GM19239 (cell line): ENCODE measurements at regions not wholly inside any gene's neighbourhood (a gene's known extent, or its start where the extent isn't known, plus 50 kb on each side); places are given as distances from the start of the nearest gene placed in this dataset.
"Not testable (repeated sequence)": the region's sequence is repeated elsewhere in the genome, so short reads cannot be mapped to it uniquely, and the experiment has no call there.

Source experiments
- DNase-seq: peaks from one replicate; pipeline ENCODE4 v3.0.0; 2011; ENCODE audit warnings: low spot score; ENCODE audit not compliant: insufficient read length
- FAIRE-seq: peaks from 2 replicates; lab custom pipeline; 2011; peaks lifted over from hg19 to GRCh38; lab: Jason Lieb, UNC

DNA sequence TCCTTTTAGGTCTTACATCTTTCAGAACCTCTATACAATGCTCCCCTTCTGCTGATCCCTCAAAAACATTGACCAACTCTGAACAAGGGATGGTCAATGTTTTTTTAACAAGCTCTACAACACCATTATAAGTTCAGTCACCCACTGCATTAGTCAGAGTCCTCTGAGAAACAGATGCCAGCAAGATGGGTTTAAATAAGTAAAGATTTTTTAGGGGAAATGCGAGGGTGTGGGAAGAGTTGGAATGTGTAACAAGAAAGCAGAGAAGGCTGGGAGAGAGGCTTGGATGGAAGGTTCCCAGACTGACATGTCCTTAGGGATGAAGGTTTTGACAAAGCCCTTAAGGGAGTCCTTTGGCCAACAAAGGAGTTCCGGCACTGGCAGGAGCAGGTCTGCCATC is 478.3 kb downstream of the FRK start:
- no peak for DNase-seq
- FAIRE-seq: no peak

DNA sequence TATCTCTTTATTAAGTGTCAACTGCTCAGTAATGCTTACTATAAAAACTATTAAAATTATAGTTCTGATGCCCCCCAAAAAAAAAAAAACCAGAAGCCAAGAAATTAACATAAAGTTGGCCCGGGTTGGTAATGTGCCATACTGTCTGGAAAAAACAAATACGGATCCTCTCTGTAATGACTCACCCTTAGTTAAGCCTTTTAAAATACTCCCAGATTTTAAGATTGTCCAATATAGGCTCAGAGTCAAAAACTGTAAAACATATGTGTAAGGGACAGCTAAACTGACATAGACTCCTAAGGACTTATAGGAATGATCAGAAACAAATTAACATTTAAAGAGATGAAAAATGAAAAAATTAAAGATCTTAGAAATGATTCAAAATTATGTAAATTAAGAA is 481.1 kb downstream of the FRK start:
- DNase-seq, FAIRE-seq: not testable (repeated sequence)

DNA sequence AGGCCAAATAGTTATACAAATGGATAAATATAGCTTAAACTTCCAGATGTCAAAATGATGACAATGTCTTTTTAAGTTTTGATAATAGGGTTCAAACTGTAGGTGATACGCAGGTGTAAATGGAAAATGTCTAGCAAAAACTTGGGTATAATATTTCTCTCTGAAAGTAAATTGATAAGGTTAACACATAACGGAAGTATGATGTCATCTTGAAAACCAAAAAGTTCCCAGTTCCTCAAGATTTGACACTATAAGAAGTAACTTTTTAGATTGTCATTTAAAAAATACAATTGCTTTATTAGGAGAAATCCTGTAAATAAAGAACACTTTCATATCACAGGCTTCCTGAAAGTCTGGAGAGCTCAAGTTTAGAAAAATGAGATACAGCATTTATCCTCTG is 483.4 kb downstream of the FRK start:
- DNase-seq: no peak

DNA sequence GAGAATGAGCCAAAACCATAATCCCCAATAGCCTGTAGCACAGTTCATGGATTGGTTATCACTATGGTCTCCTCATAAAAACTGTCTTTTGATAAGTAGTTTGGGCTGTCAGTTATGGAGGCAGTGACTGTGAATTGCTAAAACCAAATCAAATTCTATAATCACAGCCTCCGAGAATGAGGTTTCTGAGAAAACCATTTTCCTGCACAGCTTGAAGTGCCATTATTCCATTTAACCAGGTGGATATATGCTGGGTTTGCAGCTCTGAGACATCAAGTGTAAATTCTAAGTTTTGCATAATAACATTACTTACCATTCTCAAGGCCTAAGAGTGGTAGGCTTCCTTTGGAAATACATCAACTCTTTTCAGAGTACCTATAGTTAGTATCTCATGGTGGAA is 485.4 kb downstream of the FRK start:
- FAIRE-seq (no peak), DNase-seq (no peak)

More for the DNA sequence above, 483.4 kb downstream of the FRK start:
- FAIRE-seq: no peak

DNA sequence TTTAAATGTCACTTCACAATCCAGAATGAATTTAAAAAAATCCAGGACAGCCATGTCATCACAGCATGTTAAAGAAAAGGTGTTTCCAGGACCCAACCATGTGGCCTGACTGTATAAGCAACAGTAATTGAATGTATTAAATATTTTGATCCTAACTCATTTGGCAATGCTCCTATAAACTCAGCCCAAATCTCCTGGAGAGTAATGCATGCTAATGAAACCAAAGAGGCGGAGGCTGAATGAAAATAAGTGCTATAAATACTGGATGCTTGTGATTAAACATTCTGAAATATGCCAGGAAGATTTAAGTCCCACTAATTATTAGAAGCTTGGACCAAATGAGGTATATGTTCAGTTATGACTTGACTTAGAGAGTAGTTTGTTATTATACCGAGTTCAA is 486.8 kb downstream of the FRK start:
- DNase-seq (no peak), FAIRE-seq (no peak)

DNA sequence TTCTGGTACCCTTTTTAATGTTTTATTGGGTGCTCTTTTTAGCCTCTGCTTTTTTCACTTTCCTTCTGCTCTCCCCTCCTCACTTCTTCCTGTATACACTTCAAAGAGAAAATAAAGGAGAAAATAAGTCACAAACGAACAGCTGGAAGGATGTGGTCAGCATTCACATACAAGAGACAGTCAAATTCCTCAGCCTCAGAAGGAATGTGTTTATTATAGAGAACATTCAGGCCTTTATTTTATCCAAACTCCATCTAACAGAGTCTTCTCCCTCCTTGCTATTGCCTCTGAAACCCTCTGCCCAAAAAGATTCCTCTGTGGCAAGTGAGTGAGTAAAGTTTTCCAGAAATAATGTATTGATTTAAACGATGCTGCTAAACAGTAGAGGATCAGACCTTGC is 490.4 kb downstream of the FRK start:
- FAIRE-seq (no peak), DNase-seq (no peak)

DNA sequence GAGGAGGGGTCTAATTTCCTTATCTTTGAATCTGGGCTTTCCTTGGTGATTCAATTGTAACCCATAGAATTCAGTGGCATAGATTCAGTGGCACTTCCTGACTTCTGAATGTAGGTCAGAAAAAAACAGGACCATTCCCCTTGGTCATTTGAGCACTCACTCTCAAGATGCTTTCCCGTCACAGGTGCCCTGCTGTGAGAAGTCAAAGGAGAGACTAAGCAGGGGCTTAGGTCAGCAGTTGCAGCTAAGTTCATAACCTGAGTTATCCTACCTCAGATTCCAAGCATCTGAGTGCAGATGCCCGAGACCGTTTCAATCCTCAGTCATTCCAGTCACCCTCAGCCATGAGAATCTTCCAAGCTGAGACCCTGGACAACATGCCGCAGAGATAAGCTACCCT is 506.6 kb downstream of the FRK start:
- no peak for DNase-seq
- no peak for FAIRE-seq

DNA sequence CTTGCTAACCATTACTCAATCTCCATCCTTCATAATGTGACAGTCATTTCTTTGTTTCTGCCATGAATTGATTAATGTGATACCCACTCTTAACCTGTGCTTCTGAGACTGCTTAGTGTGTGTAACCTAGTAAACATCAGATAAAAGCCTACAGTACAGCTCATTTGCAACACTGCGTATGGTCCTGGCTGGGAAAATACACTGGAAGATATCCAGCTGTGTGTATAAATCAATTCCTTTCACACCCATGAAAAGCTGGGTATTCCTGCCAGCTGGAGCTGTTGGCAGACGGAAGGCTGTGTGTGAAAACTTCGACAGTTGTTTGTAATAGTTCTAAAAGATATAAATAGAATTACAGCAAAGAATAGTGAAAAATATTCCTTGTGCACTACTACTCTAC is 509.2 kb downstream of the FRK start:
- DNase-seq (no peak), FAIRE-seq (no peak)

DNA sequence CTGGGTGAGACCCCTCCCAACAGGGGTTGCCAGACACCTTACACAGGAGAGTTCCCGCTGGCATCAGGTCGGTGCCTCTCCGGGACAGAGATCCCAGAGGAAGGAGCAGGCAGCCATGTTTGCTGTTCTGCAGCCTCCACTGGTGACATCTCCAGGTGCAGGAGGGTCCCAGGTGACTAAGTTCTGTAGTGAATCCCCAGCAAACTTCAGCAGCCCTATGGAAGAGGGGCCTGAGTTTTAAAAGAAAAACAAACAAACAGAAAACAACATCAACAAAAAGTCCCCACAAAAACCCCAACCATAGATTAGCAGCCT is 515.1 kb downstream of the FRK start:
- FAIRE-seq: no peak
- no peak for DNase-seq

DNA sequence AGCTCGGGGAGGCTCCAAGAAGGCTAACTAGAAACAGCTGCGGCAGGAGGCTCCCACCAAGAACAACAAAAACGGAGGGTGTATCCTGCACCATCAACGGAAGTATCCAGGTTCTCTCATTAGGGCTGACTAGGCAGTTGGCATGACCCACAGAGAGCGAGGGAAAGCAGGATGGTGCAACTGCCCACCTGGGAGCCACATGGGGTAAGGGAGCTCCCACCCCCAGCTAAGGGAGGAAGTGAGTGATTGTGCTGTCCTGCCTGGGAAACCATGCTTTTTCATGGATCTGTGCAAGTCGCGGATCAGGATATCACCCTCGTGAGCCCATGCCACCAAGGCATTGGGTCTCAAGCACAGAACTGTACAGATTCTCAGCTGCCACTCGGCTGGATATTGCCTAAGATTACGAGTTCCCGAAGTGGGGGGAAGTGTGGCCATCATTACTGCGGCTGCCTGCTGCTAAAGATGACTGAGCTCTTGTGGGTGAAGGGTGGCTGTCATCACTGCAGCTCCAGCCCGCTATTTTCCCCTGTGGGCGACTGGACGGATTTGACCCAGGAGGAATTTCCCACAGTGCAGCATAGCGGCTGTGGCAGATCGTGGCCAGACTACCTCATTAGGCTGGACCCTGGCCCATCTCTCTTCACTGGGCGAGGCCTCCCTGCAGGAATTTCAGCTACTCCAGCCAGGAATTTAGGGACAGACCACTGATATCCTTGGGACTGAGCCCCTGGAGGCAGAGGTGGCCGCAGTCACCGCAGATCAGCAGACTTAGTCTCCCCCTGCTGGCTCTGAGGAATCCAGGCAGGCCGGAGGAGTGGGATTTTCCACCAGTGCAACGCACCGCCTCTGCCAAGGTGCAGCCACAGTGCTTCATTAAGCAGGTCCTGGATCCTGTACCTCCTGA is 515.7 kb downstream of the FRK start:
- FAIRE-seq (no peak), DNase-seq (no peak)

DNA sequence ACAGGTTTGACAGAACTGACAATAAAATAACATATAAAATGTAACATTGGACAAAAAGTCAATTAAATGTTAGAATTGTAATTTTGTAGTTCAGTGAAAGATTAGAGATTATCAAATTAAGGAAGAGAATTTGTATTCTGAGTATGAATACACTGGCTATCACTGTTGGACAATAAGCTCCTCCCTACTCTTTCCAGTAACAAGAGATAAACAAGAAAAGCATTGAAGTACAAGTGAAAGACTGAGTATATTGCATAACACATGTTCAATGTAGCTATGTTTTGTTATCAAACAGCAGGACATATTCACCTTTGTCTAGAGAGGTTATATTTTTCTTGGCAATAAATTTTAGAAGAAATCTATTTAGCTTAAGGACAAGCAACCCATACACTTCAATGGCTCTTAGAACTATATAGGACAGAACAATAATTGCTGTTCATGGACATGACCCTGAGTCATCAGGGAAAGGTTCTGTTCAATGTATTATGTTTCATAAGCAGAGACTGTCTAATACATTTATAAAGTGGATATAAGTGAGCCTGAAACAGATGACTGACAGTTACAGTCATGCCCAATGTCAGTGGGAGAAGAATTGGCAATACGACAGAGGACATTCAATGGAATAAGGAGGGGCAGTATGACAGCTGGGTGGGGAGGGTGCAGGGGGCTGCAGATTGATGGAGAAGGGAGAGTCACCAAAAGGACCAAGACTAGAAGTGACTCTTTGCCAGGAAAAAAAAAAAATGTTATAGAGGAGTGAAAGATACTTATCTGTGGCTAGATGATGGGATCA is 520.4 kb downstream of the FRK start:
- no peak for FAIRE-seq
- no peak for DNase-seq

DNA sequence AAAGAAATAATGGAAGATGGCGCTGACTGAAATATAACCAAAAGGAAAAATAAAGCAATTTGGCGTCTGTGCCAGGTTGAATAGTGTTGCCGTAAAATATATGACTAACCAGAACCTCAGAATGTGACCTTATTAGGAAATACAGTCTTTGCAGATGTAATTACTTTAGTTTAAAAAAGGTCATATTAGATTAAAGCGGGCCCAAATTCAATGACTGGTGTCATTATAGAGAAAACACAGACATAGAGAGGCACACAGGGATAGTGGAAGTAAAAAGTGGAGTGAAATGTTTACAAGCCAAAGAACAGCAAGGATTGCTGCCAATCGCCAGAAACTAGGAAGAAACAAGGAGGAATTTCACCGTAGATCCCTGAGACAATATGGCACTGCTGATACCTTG is 521.2 kb downstream of the FRK start:
- DNase-seq (no peak), FAIRE-seq (no peak)

DNA sequence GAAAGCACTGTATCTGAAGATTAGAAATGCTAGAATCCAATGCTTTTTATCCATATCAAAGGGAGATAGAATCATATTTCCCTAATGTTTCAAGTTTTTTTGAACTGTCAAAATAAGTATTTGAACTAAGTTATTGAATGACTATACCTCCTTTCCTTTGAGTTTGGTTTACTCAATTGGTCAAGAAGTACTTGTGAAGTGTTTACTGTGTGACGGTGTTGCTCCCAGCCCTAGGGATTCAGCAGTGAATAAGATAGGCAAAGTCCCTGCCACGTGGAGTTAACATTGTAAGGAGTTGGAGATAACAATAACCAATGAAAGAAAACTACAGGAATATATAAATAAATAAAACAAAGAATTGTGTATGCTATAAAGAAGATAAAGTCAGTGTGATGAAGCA is 535.9 kb downstream of the FRK start:
- DNase-seq (no peak), FAIRE-seq (no peak)

DNA sequence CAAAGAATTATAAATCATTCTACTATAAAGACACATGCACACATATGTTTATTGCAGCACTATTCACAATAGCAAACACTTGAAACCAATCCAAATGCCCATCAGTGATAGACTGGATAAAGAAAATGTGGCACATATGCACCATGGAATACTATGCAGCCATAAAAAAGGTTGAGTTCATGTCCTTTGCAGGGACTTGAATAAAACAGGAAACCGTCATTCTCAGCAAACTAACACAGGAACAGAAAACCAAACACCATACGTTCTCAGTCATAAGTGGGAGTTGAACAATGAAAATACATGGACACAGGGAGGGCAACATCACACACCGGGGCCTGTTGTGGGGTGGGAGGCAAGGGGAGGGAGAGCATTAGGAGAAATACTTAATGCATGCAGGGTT is 538.9 kb downstream of the FRK start:
- DNase-seq, FAIRE-seq: not testable (repeated sequence)

DNA sequence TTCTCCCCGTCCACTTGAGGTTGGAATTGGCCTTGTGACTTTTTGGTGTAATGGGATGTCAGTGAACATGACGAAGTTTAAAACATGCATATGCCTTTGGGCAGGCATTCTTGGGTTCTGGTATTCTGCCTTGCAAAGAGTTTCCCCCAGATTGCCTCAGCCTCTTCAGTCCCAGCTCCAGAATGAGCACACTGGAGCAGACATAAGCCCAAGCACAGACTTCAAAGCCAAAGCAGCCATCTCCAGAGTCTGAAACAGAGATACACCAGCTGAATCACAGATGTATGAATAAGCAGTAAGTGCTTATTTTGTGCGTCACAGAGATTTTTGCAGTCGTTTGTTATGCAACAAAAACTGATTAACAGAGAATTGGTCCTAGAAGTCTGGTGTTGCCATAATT is 546.0 kb downstream of the FRK start:
- FAIRE-seq (no peak), DNase-seq (no peak)

DNA sequence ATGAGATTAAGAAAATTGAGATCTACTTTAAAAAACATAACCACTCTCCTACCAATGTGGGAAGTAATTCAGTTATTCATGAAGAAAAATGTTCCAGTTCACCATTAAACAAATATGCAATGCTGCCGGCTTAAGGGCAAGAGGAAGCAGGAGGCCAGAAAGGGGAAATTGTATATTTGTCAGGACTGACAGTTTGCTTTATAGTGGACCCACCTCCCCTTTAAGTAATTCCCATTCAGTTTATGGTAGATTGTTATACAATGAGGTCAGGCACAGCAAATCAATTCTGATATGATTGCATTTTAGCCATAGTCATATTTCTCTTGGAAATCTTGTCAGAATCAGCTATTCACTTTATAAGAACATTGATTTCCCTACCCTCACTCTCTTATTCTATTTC is 547.8 kb downstream of the FRK start:
- DNase-seq (no peak), FAIRE-seq (no peak)

DNA sequence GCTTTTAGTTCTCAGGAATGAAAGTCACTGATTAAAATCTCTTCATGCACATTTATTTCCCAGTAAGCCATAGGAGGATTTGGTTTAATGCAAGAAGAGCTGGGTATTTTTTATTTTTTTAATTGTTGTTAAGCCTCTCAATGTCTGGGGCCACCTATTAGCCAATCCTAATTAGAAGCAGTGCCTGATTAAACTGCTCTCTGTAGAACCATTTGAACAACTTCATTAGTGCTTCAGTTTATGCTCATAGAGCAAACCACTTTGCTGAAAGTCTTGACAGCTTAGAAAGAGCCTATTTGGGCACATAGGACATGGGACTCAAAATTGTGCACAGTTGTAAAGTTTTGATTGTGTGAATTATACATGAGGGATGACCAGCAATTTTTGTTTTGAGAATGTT is 548.9 kb downstream of the FRK start:
- FAIRE-seq (no peak), DNase-seq (no peak)

DNA sequence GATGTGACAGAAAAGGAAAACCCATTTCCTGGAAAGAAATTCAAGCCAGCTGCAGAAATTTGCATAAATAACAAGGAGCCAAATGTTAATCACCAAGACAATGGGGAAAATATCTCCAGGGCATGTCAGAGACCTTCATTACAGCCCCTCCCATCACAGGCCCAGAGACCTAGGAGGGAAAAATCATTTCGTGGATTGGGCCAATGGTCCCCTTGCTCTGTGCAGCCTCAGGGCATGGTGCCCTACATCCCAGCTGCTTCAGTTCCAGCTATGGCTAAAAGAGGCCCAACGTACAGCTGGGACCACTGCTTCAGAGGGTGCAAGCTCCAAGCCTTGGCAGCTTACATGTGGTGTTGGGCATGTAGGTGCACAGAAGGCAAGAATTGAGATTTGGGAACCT is 558.3 kb downstream of the FRK start:
- not testable (repeated sequence) for DNase-seq, FAIRE-seq

DNA sequence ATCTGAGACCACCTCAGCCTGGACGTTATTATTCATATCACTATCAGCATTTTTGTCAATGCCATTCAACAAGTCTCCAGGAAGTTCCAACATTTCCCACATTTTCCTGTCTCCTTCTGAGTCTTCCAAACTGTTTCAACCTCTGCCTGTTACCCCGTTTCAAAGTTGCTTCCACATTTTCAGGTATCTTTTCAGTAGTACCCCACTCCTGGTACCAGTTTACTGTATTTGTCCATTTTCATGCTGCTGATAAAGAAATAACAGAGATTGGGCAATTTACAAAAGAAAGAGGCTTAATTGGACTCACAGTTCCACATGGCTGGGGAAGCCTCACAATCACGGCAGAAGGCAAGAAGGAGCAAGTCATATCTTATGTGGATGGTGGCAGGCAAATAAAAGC is 565.5 kb downstream of the FRK start:
- no peak for DNase-seq
- no peak for FAIRE-seq

DNA sequence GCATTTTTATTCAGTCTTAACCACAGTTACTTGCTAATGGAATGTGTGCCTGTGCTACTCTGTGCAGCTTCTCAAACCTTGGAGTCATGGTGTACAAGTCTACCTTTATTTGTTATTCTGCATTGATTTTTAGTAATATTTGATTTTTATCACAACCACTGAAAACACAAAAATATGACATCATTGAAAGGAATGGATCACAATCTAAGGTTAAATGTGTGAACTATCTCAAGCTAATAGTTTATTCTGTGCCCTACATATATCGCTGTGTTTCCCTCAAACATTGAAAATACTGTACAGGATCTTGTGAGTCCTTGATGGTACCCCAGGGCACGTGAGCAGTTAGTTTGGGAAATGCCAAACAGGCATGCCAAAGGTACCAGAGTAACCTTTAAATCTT is 573.4 kb downstream of the FRK start:
- DNase-seq: no peak
- FAIRE-seq: no peak

DNA sequence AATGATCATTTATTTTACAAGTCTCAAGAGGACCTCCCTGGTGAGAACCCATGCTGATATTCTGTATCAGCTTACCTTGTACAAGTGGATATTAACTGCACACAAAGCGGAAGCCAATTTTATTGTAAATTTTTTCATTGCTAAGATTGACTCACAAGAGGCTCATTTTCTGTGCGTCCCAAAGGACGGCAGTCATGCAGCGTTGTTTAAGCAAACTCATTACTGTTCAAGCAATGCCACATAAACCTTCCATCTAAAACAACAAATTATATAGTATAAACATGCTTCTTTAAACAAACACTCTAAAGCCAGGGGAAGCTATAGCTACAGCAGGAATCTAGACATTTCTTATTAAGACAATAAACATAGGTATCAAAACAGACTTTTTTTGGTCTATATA is 575.3 kb downstream of the FRK start:
- FAIRE-seq (no peak), DNase-seq (no peak)

DNA sequence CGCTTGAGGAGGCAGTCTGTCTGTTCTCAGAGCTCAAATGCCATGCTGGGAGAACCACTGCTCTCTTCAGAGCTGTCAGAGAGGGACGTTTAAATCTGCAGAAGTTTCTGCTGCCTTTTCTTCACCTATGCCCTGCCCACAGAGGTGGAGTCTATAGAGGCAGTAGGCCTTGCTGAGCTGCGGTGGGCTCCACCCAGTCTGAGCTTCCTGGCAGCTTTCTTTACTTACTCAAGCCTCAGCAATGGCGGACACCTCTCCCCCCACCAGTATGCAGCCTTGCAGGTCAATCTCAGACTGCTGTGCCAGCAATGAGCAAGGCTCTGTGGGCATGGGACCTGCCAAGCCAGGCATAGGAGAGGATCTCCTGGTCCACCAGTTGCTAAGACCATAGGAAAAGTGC is 580.1 kb downstream of the FRK start:
- not testable (repeated sequence) for DNase-seq, FAIRE-seq
